Neural crest cell (in vitro differentiated cells): ENCODE measurements at regions not wholly inside any gene's neighbourhood (a gene's known extent, or its start where the extent isn't known, plus 50 kb on each side); places are given as distances from the start of the nearest gene placed in this dataset.

Experiments
- DNase-seq: peaks from one replicate; pipeline ENCODE4 v3.0.0; 2021; ENCODE audit warnings: low read depth, mixed read lengths, low spot score
- H3K27ac Mint-ChIP-seq: one replicate; pipeline ENCODE4 v1.8.0; 2021; ENCODE audit warnings: mild to moderate bottlenecking, mixed read lengths; ENCODE audit not compliant: unreplicated experiment
- H3K27me3 Mint-ChIP-seq: 2 replicates; pipeline ENCODE4 v1.8.0; 2021; ENCODE audit warnings: low read depth, mild to moderate bottlenecking, mixed read lengths
- H3K36me3 Mint-ChIP-seq: 2 replicates; pipeline ENCODE4 v1.8.0; 2021; ENCODE audit warnings: low read depth, mild to moderate bottlenecking, mixed read lengths
- H3K4me1 Mint-ChIP-seq: 2 replicates; pipeline ENCODE4 v1.8.0; 2021; ENCODE audit warnings: mixed read lengths
- H3K4me3 Mint-ChIP-seq: one replicate; pipeline ENCODE4 v1.8.0; 2021; ENCODE audit warnings: mild to moderate bottlenecking, mixed read lengths
- H3K9me3 Mint-ChIP-seq: 2 replicates; pipeline ENCODE4 v1.8.0; 2021; ENCODE audit warnings: mixed read lengths
- TF ChIP-seq, protein P1 (sequence below): fragments of 200-600 bp; sonication (generic); conservative IDR thresholded peaks from 2 replicates; pipeline ENCODE4 v1.5.0; 2021; ENCODE audit warnings: antibody characterized with exemption, mild to moderate bottlenecking

DNA sequence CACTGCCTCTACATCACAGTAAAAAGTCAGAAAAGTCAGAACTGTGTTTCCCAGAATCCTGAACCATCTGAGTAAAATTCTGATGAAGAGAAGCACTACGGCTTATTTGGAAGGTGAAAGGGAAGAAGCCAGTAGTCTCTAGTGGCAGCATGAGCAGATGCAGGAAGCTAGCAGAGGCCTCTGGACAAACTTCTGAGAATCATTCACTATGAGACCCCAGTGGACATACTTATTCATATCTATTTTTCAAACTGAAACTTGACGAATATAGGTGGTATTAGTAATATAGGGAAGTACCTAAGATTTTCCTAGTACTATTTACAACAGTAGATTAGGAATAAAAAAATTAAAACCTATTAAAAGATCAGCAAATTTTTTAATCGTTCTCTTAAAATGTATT is 272.8 kb upstream of the TTC14 start:
- no peak for DNase-seq
- no peak overlapping the region for H3K27ac Mint-ChIP-seq
- H3K4me1 Mint-ChIP-seq: no peaks in the 10 kb centered on the region
- TF ChIP-seq, protein P1, sequence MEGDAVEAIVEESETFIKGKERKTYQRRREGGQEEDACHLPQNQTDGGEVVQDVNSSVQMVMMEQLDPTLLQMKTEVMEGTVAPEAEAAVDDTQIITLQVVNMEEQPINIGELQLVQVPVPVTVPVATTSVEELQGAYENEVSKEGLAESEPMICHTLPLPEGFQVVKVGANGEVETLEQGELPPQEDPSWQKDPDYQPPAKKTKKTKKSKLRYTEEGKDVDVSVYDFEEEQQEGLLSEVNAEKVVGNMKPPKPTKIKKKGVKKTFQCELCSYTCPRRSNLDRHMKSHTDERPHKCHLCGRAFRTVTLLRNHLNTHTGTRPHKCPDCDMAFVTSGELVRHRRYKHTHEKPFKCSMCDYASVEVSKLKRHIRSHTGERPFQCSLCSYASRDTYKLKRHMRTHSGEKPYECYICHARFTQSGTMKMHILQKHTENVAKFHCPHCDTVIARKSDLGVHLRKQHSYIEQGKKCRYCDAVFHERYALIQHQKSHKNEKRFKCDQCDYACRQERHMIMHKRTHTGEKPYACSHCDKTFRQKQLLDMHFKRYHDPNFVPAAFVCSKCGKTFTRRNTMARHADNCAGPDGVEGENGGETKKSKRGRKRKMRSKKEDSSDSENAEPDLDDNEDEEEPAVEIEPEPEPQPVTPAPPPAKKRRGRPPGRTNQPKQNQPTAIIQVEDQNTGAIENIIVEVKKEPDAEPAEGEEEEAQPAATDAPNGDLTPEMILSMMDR: no peak
- no peaks in the 10 kb centered on the region for H3K36me3 Mint-ChIP-seq
- H3K9me3 Mint-ChIP-seq: peaks cover 3% of the 10 kb centered on the region
- no peak overlapping the region for H3K4me3 Mint-ChIP-seq
- no peaks in the 10 kb centered on the region for H3K27me3 Mint-ChIP-seq

DNA sequence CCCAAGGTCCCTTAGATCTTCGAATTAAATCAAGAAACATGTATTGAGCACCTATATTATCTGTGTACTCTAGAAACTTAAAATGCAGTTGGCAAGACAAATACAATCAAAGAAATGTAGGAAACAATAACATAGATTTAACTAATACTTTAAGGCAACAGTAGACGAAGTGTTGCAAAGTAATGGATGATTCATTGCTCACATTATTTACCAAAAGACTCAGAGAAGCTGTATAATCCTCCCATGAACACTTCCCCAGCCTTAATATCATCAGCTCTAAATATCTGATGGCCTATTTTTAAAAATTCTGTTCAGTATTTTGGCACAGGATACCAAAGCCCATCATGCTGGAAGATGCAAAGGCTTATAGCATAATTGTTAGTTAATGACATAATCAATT is 272.1 kb upstream of the TTC14 start:
- H3K4me1 Mint-ChIP-seq: no peaks in the 10 kb centered on the region
- no peak overlapping the region for H3K27ac Mint-ChIP-seq
- peaks cover 3% of the 10 kb centered on the region for H3K9me3 Mint-ChIP-seq
- DNase-seq: no peak
- TF ChIP-seq, protein P1: no peak
- no peaks in the 10 kb centered on the region for H3K36me3 Mint-ChIP-seq
- no peak overlapping the region for H3K4me3 Mint-ChIP-seq
- no peaks in the 10 kb centered on the region for H3K27me3 Mint-ChIP-seq

DNA sequence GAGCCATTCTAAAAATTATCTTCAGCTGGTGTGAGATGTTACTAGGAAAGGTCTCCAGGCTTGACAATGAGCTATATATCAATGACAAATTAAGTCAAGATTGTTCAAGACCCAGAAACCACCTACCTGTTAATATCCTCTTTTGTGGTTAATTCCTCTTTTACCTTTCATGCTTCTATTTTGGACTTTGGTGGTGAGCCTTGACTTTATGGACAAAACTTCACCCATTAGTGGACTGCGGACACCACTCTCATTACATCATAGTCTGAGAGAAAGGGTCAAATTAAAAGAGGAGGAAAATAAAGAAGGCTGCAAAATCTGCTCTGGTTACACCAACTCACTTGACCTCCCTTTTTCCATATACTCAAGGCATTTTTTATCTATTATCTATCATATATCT is 271.5 kb upstream of the TTC14 start:
- H3K27ac Mint-ChIP-seq: no peak overlapping the region
- no peaks in the 10 kb centered on the region for H3K27me3 Mint-ChIP-seq
- no peak for DNase-seq
- TF ChIP-seq, protein P1: no peak
- no peak overlapping the region for H3K4me3 Mint-ChIP-seq
- H3K4me1 Mint-ChIP-seq: no peaks in the 10 kb centered on the region
- peaks cover 3% of the 10 kb centered on the region for H3K9me3 Mint-ChIP-seq
- H3K36me3 Mint-ChIP-seq: no peaks in the 10 kb centered on the region

DNA sequence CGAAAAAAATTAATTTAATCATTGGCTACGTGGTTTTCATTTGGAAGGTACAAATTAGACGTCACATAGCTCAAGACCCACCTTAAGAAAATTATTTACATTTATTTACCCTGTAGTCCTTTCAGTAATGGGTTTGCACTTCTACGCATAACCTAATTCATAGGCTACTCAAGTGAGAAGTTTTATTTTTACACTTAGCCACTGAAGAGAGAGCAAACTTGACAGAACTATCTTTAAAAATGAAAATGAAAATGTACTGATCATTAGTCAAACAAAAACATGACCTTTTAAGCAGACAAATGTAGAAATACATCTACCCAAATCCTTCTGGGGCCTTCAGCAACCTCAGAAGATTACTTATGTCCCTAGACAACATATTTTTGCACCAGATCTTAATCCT is 269.4 kb upstream of the TTC14 start:
- Mint-ChIP-seq H3K36me3 (no peaks in the 10 kb centered on the region), H3K4me3 (no peak overlapping the region), H3K4me1 (no peaks in the 10 kb centered on the region), H3K9me3 (peaks cover 3% of the 10 kb centered on the region), H3K27ac (no peak overlapping the region), H3K27me3 (no peaks in the 10 kb centered on the region)
- DNase-seq: no peak
- TF ChIP-seq, protein P1: no peak

DNA sequence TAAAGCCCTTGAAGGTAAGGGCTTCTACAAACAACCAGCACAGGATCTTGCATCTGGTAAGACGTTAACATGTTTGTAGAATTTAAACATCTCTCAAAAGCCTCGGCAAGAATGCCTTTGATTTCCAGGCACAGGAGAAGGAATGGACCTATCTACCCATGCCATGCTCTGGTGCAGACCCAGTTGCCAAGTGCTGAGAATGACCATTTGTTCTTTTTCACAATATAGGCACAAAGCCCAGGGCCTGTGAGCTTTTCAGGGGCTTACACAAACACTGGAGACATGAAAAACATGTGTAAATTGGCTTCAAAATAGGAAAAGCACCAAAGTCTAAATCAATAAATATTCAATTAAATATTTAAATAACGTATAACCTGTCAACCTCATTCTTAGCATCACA is 266.9 kb upstream of the TTC14 start:
- Mint-ChIP-seq H3K9me3 (peaks cover 3% of the 10 kb centered on the region), H3K27ac (no peak overlapping the region), H3K27me3 (no peaks in the 10 kb centered on the region), H3K36me3 (no peaks in the 10 kb centered on the region), H3K4me1 (no peaks in the 10 kb centered on the region), H3K4me3 (no peak overlapping the region)
- TF ChIP-seq, protein P1: no peak
- no peak for DNase-seq

DNA sequence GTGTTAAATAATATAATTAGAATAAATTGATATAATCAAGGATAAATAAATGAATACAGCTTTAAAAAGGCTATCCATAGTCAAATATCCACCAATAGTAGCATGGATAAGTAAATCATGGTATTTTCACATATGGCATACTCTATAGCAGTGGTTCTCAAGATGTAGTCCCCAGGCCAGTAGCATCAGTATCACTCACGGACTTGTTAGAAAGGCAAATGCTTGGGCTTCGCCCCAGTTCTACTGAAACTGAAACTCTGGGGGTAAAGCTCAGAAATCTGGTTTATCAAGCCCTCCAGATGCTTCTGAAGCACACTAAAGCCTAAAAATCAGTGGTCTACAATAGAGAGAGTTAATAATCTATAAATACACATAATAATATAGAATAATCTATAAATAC is 261.6 kb upstream of the TTC14 start:
- Mint-ChIP-seq H3K4me1 (no peaks in the 10 kb centered on the region), H3K36me3 (no peaks in the 10 kb centered on the region), H3K27ac (no peak overlapping the region), H3K27me3 (no peaks in the 10 kb centered on the region), H3K9me3 (peaks cover 10% of the 10 kb centered on the region), H3K4me3 (no peak overlapping the region)
- DNase-seq: no peak
- TF ChIP-seq, protein P1: no peak
